ENCODE measurements at regions not wholly inside any gene's neighbourhood (a gene's known extent, or its start where the extent isn't known, plus 50 kb on each side); places are given as distances from the start of the nearest gene placed in this dataset.

DNA sequence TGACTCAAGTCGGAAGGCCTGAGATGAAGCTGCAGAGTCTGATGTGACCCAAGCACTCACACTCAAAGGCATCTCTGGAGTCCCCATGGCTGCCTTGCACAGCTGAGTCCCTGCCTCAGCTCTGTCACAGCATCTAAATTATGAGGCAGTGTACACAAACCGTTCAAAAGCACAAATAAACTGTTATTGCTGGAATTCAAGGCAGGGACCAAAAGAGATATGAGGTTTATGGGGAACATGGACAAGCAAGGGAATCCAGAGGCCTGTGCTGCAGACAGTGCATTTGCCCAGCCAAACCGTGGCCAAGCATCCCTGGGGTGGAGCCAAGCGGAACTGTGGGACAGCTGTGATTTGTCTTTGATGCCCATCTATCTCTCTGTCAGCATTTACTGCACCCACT lies 91.3 kb downstream of the RPS29 start:
- no peaks in the 10 kb centered on the region for H3K27me3 ChIP-seq (replicated peaks; ENCODE audit: insufficient read depth)
- TF ChIP-seq, protein P1, sequence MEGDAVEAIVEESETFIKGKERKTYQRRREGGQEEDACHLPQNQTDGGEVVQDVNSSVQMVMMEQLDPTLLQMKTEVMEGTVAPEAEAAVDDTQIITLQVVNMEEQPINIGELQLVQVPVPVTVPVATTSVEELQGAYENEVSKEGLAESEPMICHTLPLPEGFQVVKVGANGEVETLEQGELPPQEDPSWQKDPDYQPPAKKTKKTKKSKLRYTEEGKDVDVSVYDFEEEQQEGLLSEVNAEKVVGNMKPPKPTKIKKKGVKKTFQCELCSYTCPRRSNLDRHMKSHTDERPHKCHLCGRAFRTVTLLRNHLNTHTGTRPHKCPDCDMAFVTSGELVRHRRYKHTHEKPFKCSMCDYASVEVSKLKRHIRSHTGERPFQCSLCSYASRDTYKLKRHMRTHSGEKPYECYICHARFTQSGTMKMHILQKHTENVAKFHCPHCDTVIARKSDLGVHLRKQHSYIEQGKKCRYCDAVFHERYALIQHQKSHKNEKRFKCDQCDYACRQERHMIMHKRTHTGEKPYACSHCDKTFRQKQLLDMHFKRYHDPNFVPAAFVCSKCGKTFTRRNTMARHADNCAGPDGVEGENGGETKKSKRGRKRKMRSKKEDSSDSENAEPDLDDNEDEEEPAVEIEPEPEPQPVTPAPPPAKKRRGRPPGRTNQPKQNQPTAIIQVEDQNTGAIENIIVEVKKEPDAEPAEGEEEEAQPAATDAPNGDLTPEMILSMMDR (IDR thresholded peaks at IDR 0.05) = no peak
- H3K9me3 ChIP-seq = no peaks in the 10 kb centered on the region
- no peaks in the 10 kb centered on the region for H3K36me3 ChIP-seq
- H3K4me3 ChIP-seq = no peak overlapping the region
- H3K4me1 ChIP-seq (ENCODE audit: control insufficient read depth in 1 of 2, low read depth in 2 of 2) = no peaks in the 10 kb centered on the region
- ATAC-seq (ENCODE audit: insufficient number of reproducible peaks, low FRiP score, low read depth) (no peak), DNase-seq (ENCODE audit: low spot score) (no peak)
- no peak overlapping the region for H3K27ac ChIP-seq

- ATAC-seq (ENCODE audit: insufficient number of reproducible peaks, low FRiP score, low read depth) = no peak
These were observed 92.6 kb downstream of the RPS29 start for GRCh38 chr14:49493557-49493956.

GRCh38 chr14:49492151-49492550 lies 94.0 kb downstream of the RPS29 start:
- no peaks in the 10 kb centered on the region for H3K4me1 ChIP-seq (ENCODE audit: control insufficient read depth in 1 of 2, low read depth in 2 of 2)
- H3K9me3 ChIP-seq = no peaks in the 10 kb centered on the region
- H3K27ac ChIP-seq = no peak overlapping the region
- no peak for DNase-seq (ENCODE audit: low spot score)
- no peaks in the 10 kb centered on the region for H3K27me3 ChIP-seq (replicated peaks; ENCODE audit: insufficient read depth)
- ATAC-seq (ENCODE audit: insufficient number of reproducible peaks, low FRiP score, low read depth) = no peak
- no peaks in the 10 kb centered on the region for H3K36me3 ChIP-seq
- TF ChIP-seq, protein P1 (IDR thresholded peaks at IDR 0.05) = no peak
- no peak overlapping the region for H3K4me3 ChIP-seq

More at GRCh38 chr14:49493557-49493956, 92.6 kb downstream of the RPS29 start:
- TF ChIP-seq, protein P1 (IDR thresholded peaks at IDR 0.05) = no peak
- Histone ChIP-seq H3K27me3 (replicated peaks; ENCODE audit: insufficient read depth) (no peaks in the 10 kb centered on the region), H3K36me3 (no peaks in the 10 kb centered on the region), H3K4me1 (ENCODE audit: control insufficient read depth in 1 of 2, low read depth in 2 of 2) (no peaks in the 10 kb centered on the region), H3K9me3 (no peaks in the 10 kb centered on the region), H3K4me3 (no peak overlapping the region), H3K27ac (no peak overlapping the region)
- no peak for DNase-seq (ENCODE audit: low spot score)

GRCh38 chr14:49489341-49489740 lies 96.8 kb downstream of the RPS29 start:
- DNase-seq (ENCODE audit: low spot score) = no peak
- no peaks in the 10 kb centered on the region for H3K27me3 ChIP-seq (replicated peaks; ENCODE audit: insufficient read depth)
- TF ChIP-seq, protein P1 (IDR thresholded peaks at IDR 0.05) = no peak
- H3K9me3 ChIP-seq = no peaks in the 10 kb centered on the region
- no peak overlapping the region for H3K4me3 ChIP-seq
- no peak for ATAC-seq (ENCODE audit: insufficient number of reproducible peaks, low FRiP score, low read depth)
- no peaks in the 10 kb centered on the region for H3K36me3 ChIP-seq
- H3K27ac ChIP-seq = no peak overlapping the region
- H3K4me1 ChIP-seq (ENCODE audit: control insufficient read depth in 1 of 2, low read depth in 2 of 2) = no peaks in the 10 kb centered on the region

GRCh38 chr14:49487238-49487637 lies 98.9 kb downstream of the RPS29 start:
- H3K27ac ChIP-seq = no peak overlapping the region
- H3K4me1 ChIP-seq (ENCODE audit: control insufficient read depth in 1 of 2, low read depth in 2 of 2) = no peaks in the 10 kb centered on the region
- no peaks in the 10 kb centered on the region for H3K36me3 ChIP-seq
- ATAC-seq (ENCODE audit: insufficient number of reproducible peaks, low FRiP score, low read depth) (no peak), DNase-seq (ENCODE audit: low spot score) (no peak)
- no peak overlapping the region for H3K4me3 ChIP-seq
- TF ChIP-seq, protein P1 (IDR thresholded peaks at IDR 0.05) = no peak
- no peaks in the 10 kb centered on the region for H3K9me3 ChIP-seq
- H3K27me3 ChIP-seq (replicated peaks; ENCODE audit: insufficient read depth) = no peaks in the 10 kb centered on the region
